AG04450 (cell line): ENCODE measurements at regions not wholly inside any gene's neighbourhood (a gene's known extent, or its start where the extent isn't known, plus 50 kb on each side); places are given as distances from the start of the nearest gene placed in this dataset.

Experiments used
- CTCF ChIA-PET: fragments of 300-600, 350-600 bp; formaldehyde crosslinking; extraction: SDS; loops from one replicate; lab custom pipeline; 2022; ENCODE audit warnings: antibody characterized with exemption, inconsistent platforms; lab: Charles Lee
- POLR2A ChIA-PET: fragments of 350-600 bp; formaldehyde crosslinking; extraction: SDS; loops from one replicate; lab custom pipeline; 2021; ENCODE audit warnings: antibody characterized with exemption, inconsistent platforms; lab: Yijun Ruan, JAX
- DNase-seq: peaks from one replicate; pipeline ENCODE4 v3.0.0-alpha.2; 2011; ENCODE audit warnings: low read depth, low spot score
- H3K27ac ChIP-seq: one replicate; pipeline ENCODE4 v1.5.1; 2012; ENCODE audit warnings: low read depth, low read length, control low read depth
- H3K27me3 ChIP-seq: one replicate; pipeline ENCODE4 v1.6.0; 2012; ENCODE audit warnings: low read length; ENCODE audit not compliant: control insufficient read depth, insufficient read depth
- H3K4me3 ChIP-seq: 2 replicates; pipeline ENCODE4 v1.5.1; 2011; ENCODE audit warnings: mild to moderate bottlenecking, low read depth, low read length, control low read depth
- H3K9me3 ChIP-seq: 2 replicates; pipeline ENCODE4 v1.5.1; 2012; ENCODE audit warnings: low read length; ENCODE audit not compliant: control insufficient read depth, insufficient read depth
- CTCF ChIP-seq: IDR thresholded peaks from 2 replicates; pipeline ENCODE4 v1.5.1; 2011; ENCODE audit warnings: low read depth, low read length, control low read depth, inconsistent platforms

- POLR2A ChIA-PET = no interaction called here
- Histone ChIP-seq H3K4me3 (no peak overlapping the region), H3K9me3 (no peaks in the 10 kb centered on the region), H3K27me3 (no peaks in the 10 kb centered on the region), H3K27ac (no peak overlapping the region)
- CTCF ChIA-PET = no interaction called here
- no peak for TF ChIP-seq CTCF
- DNase-seq = no peak
Measured at GRCh38 chrX:99172958-99173357, 1237.1 kb downstream of the PCDH19 start.

DNA sequence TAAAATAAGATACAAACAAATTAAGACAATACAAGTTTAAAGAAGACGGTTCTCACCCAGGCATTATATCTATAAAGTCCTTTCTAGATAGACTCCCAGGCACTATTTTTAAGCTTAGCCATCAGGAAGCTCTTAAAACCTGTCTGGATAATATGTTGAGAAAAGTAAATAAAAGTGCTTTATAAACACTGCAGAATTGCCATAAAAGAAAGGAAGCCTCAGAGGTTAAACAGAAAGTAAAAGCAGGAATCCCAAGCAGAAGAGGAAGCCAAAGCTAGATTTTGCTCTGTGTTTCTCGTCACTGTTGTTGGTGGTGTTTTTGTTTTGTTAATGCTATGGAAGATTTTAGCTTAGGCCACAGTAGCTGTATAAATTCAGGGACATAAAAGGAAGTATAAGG, 1267.3 kb downstream of the PCDH19 start:
- Histone ChIP-seq H3K27ac (no peak overlapping the region), H3K9me3 (no peaks in the 10 kb centered on the region; the same call in 1 of the 2 replicates), H3K4me3 (no peak overlapping the region), H3K27me3 (no peaks in the 10 kb centered on the region)
- DNase-seq = no peak
- ChIA-PET CTCF (no interaction called here), POLR2A (no interaction called here)
- TF ChIP-seq CTCF = no peak

- Histone ChIP-seq H3K27ac (no peak overlapping the region), H3K27me3 (no peaks in the 10 kb centered on the region), H3K9me3 (no peaks in the 10 kb centered on the region), H3K4me3 (no peak overlapping the region)
- DNase-seq = no peak
- POLR2A ChIA-PET = no interaction called here
- CTCF ChIA-PET = no interaction called here
- no peak for TF ChIP-seq CTCF
Measured at GRCh38 chrX:99137488-99137887, 1272.6 kb downstream of the PCDH19 start.

DNA sequence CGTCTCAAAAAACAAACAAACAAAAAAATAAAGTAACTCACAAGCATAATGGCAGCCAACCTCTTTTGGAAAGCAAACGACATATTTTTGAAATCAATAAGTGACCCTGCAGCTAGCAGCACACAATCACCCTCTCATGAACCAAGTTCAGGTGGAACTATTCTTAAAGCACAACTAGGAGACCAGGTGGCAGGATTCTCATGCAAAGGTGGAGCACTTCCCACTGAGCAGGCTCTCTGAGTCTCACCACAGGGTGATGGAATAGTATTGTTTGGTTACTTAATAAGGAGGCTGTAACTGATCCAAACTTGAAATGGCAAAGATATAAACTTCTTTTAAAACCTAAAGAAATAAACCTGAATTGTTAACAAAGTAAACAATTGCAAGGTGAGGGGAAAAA, 1293.1 kb downstream of the PCDH19 start:
- DNase-seq = no peak
- Histone ChIP-seq H3K9me3 (no peaks in the 10 kb centered on the region), H3K27ac (no peak overlapping the region), H3K4me3 (no peak overlapping the region), H3K27me3 (no peaks in the 10 kb centered on the region)
- ChIA-PET POLR2A (no interaction called here), CTCF (interaction anchor here (0.7 kb wide), 1 partner anchor 1538 kb away, joined by 3 read pairs; no protein-coding TSS in a partner anchor)
- TF ChIP-seq CTCF = no peak

GRCh38 chrX:99095965-99096635, 1314.0 kb downstream of the PCDH19 start:
- ChIA-PET CTCF (no interaction called here), POLR2A (no interaction called here)
- DNase-seq = no peak
- Histone ChIP-seq H3K27me3 (no peaks in the 10 kb centered on the region), H3K9me3 (no peaks in the 10 kb centered on the region; the same call in 1 of the 2 replicates), H3K27ac (no peak overlapping the region), H3K4me3 (no peak overlapping the region)
- no peak for TF ChIP-seq CTCF
